IMR-90 (cell line): ENCODE measurements at regions not wholly inside any gene's neighbourhood (a gene's known extent, or its start where the extent isn't known, plus 50 kb on each side); places are given as distances from the start of the nearest gene placed in this dataset.

Experiments
- ATAC-seq: fragments of 200-7000 bp; cut with Tn5 transposase; 2 replicates; pipeline ENCODE4 v1.9.1; 2020; ENCODE audit warnings: low read depth, mild to moderate bottlenecking, moderate library complexity
- BruUV-seq: library from RNA; stranded (reverse); fragments of 400-500 nt; replicated peaks from 2 replicates; lab custom pipeline; 2021; lab: Mats Ljungman, UMichigan
- CTCF ChIA-PET: fragments of 300-600 bp; formaldehyde crosslinking; extraction: SDS; loops from one replicate; lab custom pipeline; 2021; ENCODE audit warnings: antibody characterized with exemption; lab: Yijun Ruan, JAX
- POLR2A ChIA-PET: fragments of 300-600 bp; sonication (Branson Sonifier 250); formaldehyde crosslinking; loops from one replicate; lab custom pipeline; 2022; ENCODE audit warnings: antibody characterized with exemption; ENCODE audit not compliant: unreplicated experiment; lab: Charles Lee
- DNase-seq: peaks from one replicate; pipeline ENCODE4 v3.0.0; 2013
- H2AFZ ChIP-seq: replicated peaks from 2 replicates; pipeline ENCODE3; 2013; ENCODE audit warnings: low read length, mild to moderate bottlenecking; ENCODE audit not compliant: poor library complexity
- H2AK5ac ChIP-seq: 2 replicates; pipeline ENCODE4 v1.6.1; 2013; ENCODE audit warnings: low read depth, low read length, inconsistent platforms
- H2AK9ac ChIP-seq: replicated peaks from 2 replicates; pipeline ENCODE3; 2013; ENCODE audit warnings: mild to moderate bottlenecking, low read depth, low read length, moderate library complexity; ENCODE audit not compliant: poor library complexity
- H2BK120ac ChIP-seq: 2 replicates; pipeline ENCODE4 v1.6.1; 2013; ENCODE audit warnings: low read depth, low read length, inconsistent platforms
- H2BK15ac ChIP-seq: 3 replicates; pipeline ENCODE4 v1.6.1; 2013; ENCODE audit warnings: low read depth, low read length, inconsistent platforms
- H2BK20ac ChIP-seq: 2 replicates; pipeline ENCODE4 v1.6.1; 2013; ENCODE audit warnings: low read depth, mild to moderate bottlenecking, inconsistent platforms, low read length, moderate library complexity
- H2BK5ac ChIP-seq: 2 replicates; pipeline ENCODE4 v1.6.1; 2013; ENCODE audit warnings: mild to moderate bottlenecking, low read depth, low read length, inconsistent platforms; ENCODE audit not compliant: poor library complexity, severe bottlenecking
- H3K14ac ChIP-seq: replicated peaks from 2 replicates; pipeline ENCODE4 v1.6.1; 2013; ENCODE audit warnings: low read depth, low read length, inconsistent platforms
- H3K18ac ChIP-seq: 2 replicates; pipeline ENCODE4 v1.6.1; 2013; ENCODE audit warnings: low read depth, low read length, control low read depth
- H3K23ac ChIP-seq: 2 replicates; pipeline ENCODE4 v1.6.1; 2013; ENCODE audit warnings: low read depth, low read length, inconsistent platforms
- H3K27ac ChIP-seq: 2 replicates; pipeline ENCODE4 v1.5.1; 2013; ENCODE audit warnings: mild to moderate bottlenecking, control low read depth, low read length; ENCODE audit not compliant: insufficient read depth
- H3K27me3 ChIP-seq: 2 replicates; pipeline ENCODE4 v1.6.1; 2013; ENCODE audit warnings: low read length; ENCODE audit not compliant: control insufficient read depth, insufficient read depth
- H3K36me3 ChIP-seq: 2 replicates; pipeline ENCODE4 v1.6.1; 2013; ENCODE audit warnings: low read length, mixed read lengths; ENCODE audit not compliant: control insufficient read depth, insufficient read depth
- H3K4ac ChIP-seq: 2 replicates; pipeline ENCODE4 v1.6.1; 2013; ENCODE audit warnings: low read depth, low read length, inconsistent platforms
- H3K4me1 ChIP-seq: 2 replicates; pipeline ENCODE4 v1.6.1; 2013; ENCODE audit warnings: low read length, mixed read lengths; ENCODE audit not compliant: control insufficient read depth, insufficient read depth
- H3K4me2 ChIP-seq: 2 replicates; pipeline ENCODE4 v1.6.1; 2013; ENCODE audit warnings: low read depth, mild to moderate bottlenecking, control low read depth, low read length, moderate library complexity
- H3K4me3 ChIP-seq: 2 replicates; pipeline ENCODE4 v1.5.1; 2013; ENCODE audit warnings: low read depth, mild to moderate bottlenecking, control low read depth, low read length, moderate library complexity; ENCODE audit not compliant: insufficient read depth
- H3K56ac ChIP-seq: 2 replicates; pipeline ENCODE4 v1.6.1; 2013; ENCODE audit warnings: low read length, inconsistent platforms; ENCODE audit not compliant: insufficient read depth; ENCODE audit errors: extremely low read depth
- H3K79me1 ChIP-seq, 2 experiments: 2 replicates each; pipeline ENCODE4 v1.6.1; 2013; ENCODE audit warnings: low read length in 2 of 2, inconsistent platforms in 1 of 2, low read depth in 1 of 2
- H3K9ac ChIP-seq: 2 replicates; pipeline ENCODE4 v1.6.1; 2013; ENCODE audit warnings: low read depth, low read length, control low read depth
- H3K9me1 ChIP-seq: 2 replicates; pipeline ENCODE4 v1.6.1; 2013; ENCODE audit warnings: low read length, inconsistent platforms; ENCODE audit not compliant: insufficient read depth
- H3K9me3 ChIP-seq: 2 replicates; pipeline ENCODE4 v1.6.1; 2013; ENCODE audit warnings: low read length; ENCODE audit not compliant: control insufficient read depth, insufficient read depth
- H4K20me1 ChIP-seq: 2 replicates; pipeline ENCODE4 v1.6.1; 2013; ENCODE audit warnings: low read length, inconsistent platforms; ENCODE audit not compliant: insufficient read depth
- H4K5ac ChIP-seq: 2 replicates; pipeline ENCODE4 v1.6.1; 2013; ENCODE audit warnings: mild to moderate bottlenecking, low read depth, low read length, control low read depth
- H4K8ac ChIP-seq, 2 experiments: 2 replicates each; pipeline ENCODE4 v1.6.1; 2013; ENCODE audit warnings: low read depth in 2 of 2, low read length in 2 of 2, control low read depth in 1 of 2, inconsistent platforms in 1 of 2
- H4K91ac ChIP-seq: 2 replicates; pipeline ENCODE4 v1.6.1; 2013; ENCODE audit warnings: low read depth, low read length, inconsistent platforms; ENCODE audit not compliant: insufficient read depth
- MAZ ChIP-seq: IDR thresholded peaks from 2 replicates; pipeline ENCODE4 v1.6.1; 2012; ENCODE audit warnings: low read depth, mild to moderate bottlenecking, low read length, improper control_type of control experiment, moderate library complexity, borderline replicate concordance
- RCOR1 ChIP-seq: IDR thresholded peaks from 2 replicates; pipeline ENCODE4 v1.6.1; 2012; ENCODE audit warnings: mild to moderate bottlenecking, low read length, improper control_type of control experiment; ENCODE audit not compliant: insufficient replicate concordance
- USF2 ChIP-seq: fragments of 150-350 bp; IDR thresholded peaks from 2 replicates; pipeline ENCODE4 v1.6.1; 2017; ENCODE audit warnings: mild to moderate bottlenecking, antibody characterized with exemption, low read length, low read depth
- WGBS, 2 experiments: methylation state at CpG; one replicate each; pipeline versions ENCODE4 v1.1.5 to v1.1.7; 2013; ENCODE audit warnings: missing lambda C conversion rate in 2 of 2; ENCODE audit not compliant: insufficient read length in 1 of 2; ENCODE audit errors: extremely low coverage in 2 of 2; 5-methylcytosine and 5-hydroxymethylcytosine counted together
- dilution Hi-C: fragments of 300-500 bp; cut with HindIII; formaldehyde crosslinking; loops from one replicate; pipeline ENCODE4 v1.14.3; 2018; ENCODE audit warnings: low sequenced_read_pairs; ENCODE audit not compliant: unreplicated experiment
- in situ Hi-C: fragments of 300-500 bp; cut with MboI; formaldehyde crosslinking; loops from 3 replicates; pipeline ENCODE4 v1.14.3; 2019; ENCODE audit warnings: low sequenced_read_pairs, inconsistent platforms, mixed read lengths
- intact Hi-C: fragments of 100-400 bp; cut with micrococcal nuclease; formaldehyde crosslinking; loops from 2 replicates; pipeline ENCODE4 v1.10.0; 2022

GRCh38 chr16:86664522-86665318 lies 86.4 kb downstream of the FOXL1 start (continued):
- no peak for TF ChIP-seq USF2

- Histone ChIP-seq H2BK5ac (peak overlapping the region; percentile 100), H2AK9ac (peak overlapping the region; percentile 86), H3K27ac (peak overlapping the region; percentile 77), H3K4me3 (no peak overlapping the region), H4K8ac (peak overlapping the region; percentile 76 to 92; a peak in 3 of 4 replicates), H3K56ac (peak overlapping the region; percentile 94), H3K9ac (no peak overlapping the region), H3K4me2 (no peak overlapping the region), H3K23ac (peak overlapping the region; percentile 93), H2BK120ac (peak overlapping the region; percentile 99), H2BK15ac (peak overlapping the region; percentile 93), H2AK5ac (peak overlapping the region; percentile 97), H3K14ac (peak overlapping the region; percentile 91), H2AFZ (peak overlapping the region; percentile 16), H3K18ac (peak overlapping the region; percentile 77; the same call in 1 of the 2 replicates), H3K79me1 (peaks cover 0 to 21% of the 10 kb centered on the region in 2 experiments; a peak in 2 of 4 replicates), H3K4me1 (peaks cover 33% of the 10 kb centered on the region), H4K20me1 (no peaks in the 10 kb centered on the region; the same call in 1 of the 2 replicates), H3K9me3 (no peaks in the 10 kb centered on the region), H4K91ac (peak overlapping the region; percentile 95), H2BK20ac (peak overlapping the region; percentile 98), H3K4ac (peak overlapping the region; percentile 98), H4K5ac (peak overlapping the region; percentile 70; the same call in 1 of the 2 replicates), H3K9me1 (peaks cover 26% of the 10 kb centered on the region), H3K27me3 (no peaks in the 10 kb centered on the region), H3K36me3 (no peaks in the 10 kb centered on the region)
- ChIA-PET CTCF (no interaction called here), POLR2A (interaction anchor here (0.9 to 1.3 kb wide), 2 partner anchors 87 to 89 kb away, joined by 3 to 7 read pairs; partner anchors contain the start of gene FOXL1)
- 0% methylated on average over 1 of the region's 2 CpGs; no CpG with 5 or more reads in 1 of the 2 experiments for WGBS, 2 experiments
- TF ChIP-seq MAZ (0 out of 2 replicates have a peak, but pooled peaks have one; percentile 9), RCOR1 (no peak)
- no TSS peak for BruUV-seq
- intact Hi-C loops = loop anchor here (2.0 kb wide), 1 partner anchor 84 kb away; no protein-coding TSS in a partner anchor
- DNase-seq = peak; percentile 86
- dilution Hi-C loops = no loop called here
- peak; percentile 8; the same call in 1 of the 2 replicates for ATAC-seq
- in situ Hi-C loops = loop anchor here (5.0 kb wide), 1 partner anchor 88 kb away; the partner anchor contains the start of gene FOXL1
Observed at GRCh38 chr16:86665319-86665675, 86.9 kb downstream of the FOXL1 start.
